GM12873 (cell line): ENCODE measurements at regions not wholly inside any gene's neighbourhood (a gene's known extent, or its start where the extent isn't known, plus 50 kb on each side); places are given as distances from the start of the nearest gene placed in this dataset.

Source experiments
- CTCF ChIP-seq: IDR thresholded peaks from 2 replicates; pipeline ENCODE4 v1.5.1; 2012; ENCODE audit warnings: low read depth, mild to moderate bottlenecking, moderate library complexity, low read length, control low read depth; ENCODE audit not compliant: insufficient read depth; ENCODE audit errors: missing control alignments

GRCh38 chr12:68539615-68539952, 71.1 kb upstream of the RAP1B start:
- TF ChIP-seq CTCF: no peak

GRCh38 chr12:68557011-68557730, 53.5 kb upstream of the RAP1B start:
- TF ChIP-seq CTCF: no peak

GRCh38 chr12:68559246-68559645, 51.5 kb upstream of the RAP1B start:
- TF ChIP-seq CTCF: no peak

- TF ChIP-seq CTCF: no peak
These were observed 50.5 kb upstream of the RAP1B start for GRCh38 chr12:68559984-68560850.

- TF ChIP-seq CTCF: no peak
These were observed 49.8 kb upstream of the RAP1B start for GRCh38 chr12:68560851-68561422.
